Lower leg skin (tissue), 4 donors: ENCODE measurements at regions not wholly inside any gene's neighbourhood (a gene's known extent, or its start where the extent isn't known, plus 50 kb on each side); places are given as distances from the start of the nearest gene placed in this dataset.

Experiments
- DNase-seq, 2 donors: peaks; one replicate each; pipeline ENCODE4 v3.0.0-alpha.2; 2019; ENCODE audit warnings: low spot score in 2 of 2
- H3K4me3 ChIP-seq: fragments of 200-600 bp; sonication (generic); 2 replicates; pipeline ENCODE4 v1.5.1; 2017; ENCODE audit warnings: mild to moderate bottlenecking, low read depth; ENCODE audit not compliant: poor library complexity, severe bottlenecking
- CTCF ChIP-seq, 3 donors: fragments of 450-650 bp; IDR thresholded peaks; one replicate each; pipeline ENCODE4 v1.5.1; 2016; ENCODE audit warnings: antibody characterized with exemption in 3 of 3, mild to moderate bottlenecking in 3 of 3, moderate library complexity in 2 of 3
- POLR2A ChIP-seq, 2 donors: fragments of 450-650 bp; IDR thresholded peaks; one replicate each; pipeline ENCODE4 v1.6.1; 2016 to 2017; ENCODE audit warnings: antibody characterized with exemption in 2 of 2, mild to moderate bottlenecking in 1 of 2, moderate library complexity in 1 of 2
- whole genome bisulfite sequencing, 2 donors: methylation state at CpG; one replicate each; pipeline ENCODE4 v1.1.5; 2018; 5-methylcytosine and 5-hydroxymethylcytosine counted together
- intact Hi-C: fragments of 100-400 bp; cut with DNase I; formaldehyde crosslinking; loops from one replicate; pipeline ENCODE4 v1.15.0; 2023; ENCODE audit warnings: low total_unique reads

GRCh38 chr11:131204282-131204681 is 166.1 kb upstream of the NTM start:
- intact Hi-C loops: no loop called here
- no peak for DNase-seq
- WGBS, 2 donors: 91 to 93% methylated on average over 10 of the region's 10 CpGs
- TF ChIP-seq CTCF (IDR thresholded peaks at IDR 0.05) (no peak), POLR2A (IDR thresholded peaks at IDR 0.05) (no peak)
- no peak overlapping the region for H3K4me3 ChIP-seq

GRCh38 chr11:131204765-131205380 is 165.5 kb upstream of the NTM start:
- TF ChIP-seq POLR2A (IDR thresholded peaks at IDR 0.05): no peak
- 63 to 77% methylated on average over 11 of the region's 11 CpGs for WGBS, 2 donors
- intact Hi-C loops: no loop called here
- no peak overlapping the region for H3K4me3 ChIP-seq
- no peak for DNase-seq

- 66 to 69% methylated on average over 3 of the region's 3 CpGs for WGBS, 2 donors
- H3K4me3 ChIP-seq: no peak overlapping the region
- intact Hi-C loops: no loop called here
- DNase-seq: no peak
- TF ChIP-seq POLR2A (IDR thresholded peaks at IDR 0.05) (no peak), CTCF (IDR thresholded peaks at IDR 0.05) (no peak)
Measured at GRCh38 chr11:131206671-131207070, 163.7 kb upstream of the NTM start.

- intact Hi-C loops: no loop called here
- no peak for TF ChIP-seq CTCF (IDR thresholded peaks at IDR 0.05)
- no peak for TF ChIP-seq POLR2A (IDR thresholded peaks at IDR 0.05)
- 85 to 91% methylated on average over 6 of the region's 6 CpGs for WGBS, 2 donors
- peak in 1 of 2 donors; percentile 43 for DNase-seq
- H3K4me3 ChIP-seq: no peak overlapping the region
Measured at GRCh38 chr11:131207901-131208300, 162.5 kb upstream of the NTM start.

GRCh38 chr11:131217313-131218310 is 152.8 kb upstream of the NTM start:
- TF ChIP-seq CTCF (IDR thresholded peaks at IDR 0.05) (no peak), POLR2A (IDR thresholded peaks at IDR 0.05) (no peak)
- H3K4me3 ChIP-seq: no peak overlapping the region
- 56 to 63% methylated on average over 8 of the region's 8 CpGs for WGBS, 2 donors
- intact Hi-C loops: no loop called here
- DNase-seq: no peak

- H3K4me3 ChIP-seq: no peak overlapping the region
- intact Hi-C loops: no loop called here
- WGBS, 2 donors: 92 to 95% methylated on average over 1 of the region's 1 CpG
- no peak for DNase-seq
- no peak for TF ChIP-seq CTCF (IDR thresholded peaks at IDR 0.05)
- no peak for TF ChIP-seq POLR2A (IDR thresholded peaks at IDR 0.05)
Measured at GRCh38 chr11:131218542-131218941, 151.9 kb upstream of the NTM start.
